Anterior cingulate cortex (tissue), 58 donors: ENCODE measurements at regions not wholly inside any gene's neighbourhood (a gene's known extent, or its start where the extent isn't known, plus 50 kb on each side); places are given as distances from the start of the nearest gene placed in this dataset.
"Not testable (repeated sequence)": the region's sequence is repeated elsewhere in the genome, so short reads cannot be mapped to it uniquely, and the experiment has no call there.

ENCODE experiments used
- DNase-seq, 58 donors: peaks; one replicate each; lab custom pipeline; 2025; lab: John Stamatoyannopoulos, UW

DNA sequence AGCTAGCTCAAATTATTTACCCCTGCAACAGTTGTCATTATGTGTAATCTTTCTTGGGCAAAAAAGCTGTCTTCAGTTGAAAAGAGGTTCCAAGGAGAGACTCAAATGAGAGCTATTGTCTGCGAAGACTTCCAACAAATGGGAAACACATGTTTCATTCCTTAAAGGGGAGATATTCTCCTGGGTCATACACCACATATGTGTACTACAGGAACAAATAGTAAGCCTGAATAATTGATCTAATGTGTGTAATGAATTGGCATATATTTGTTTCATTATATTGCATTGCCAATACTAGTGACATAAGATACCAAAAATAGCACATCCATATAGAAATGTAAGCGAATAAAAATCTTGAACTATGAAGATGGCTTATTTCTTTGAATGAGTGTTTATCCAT is 950.9 kb upstream of the NDST4 start:
- DNase-seq, result no peak

DNA sequence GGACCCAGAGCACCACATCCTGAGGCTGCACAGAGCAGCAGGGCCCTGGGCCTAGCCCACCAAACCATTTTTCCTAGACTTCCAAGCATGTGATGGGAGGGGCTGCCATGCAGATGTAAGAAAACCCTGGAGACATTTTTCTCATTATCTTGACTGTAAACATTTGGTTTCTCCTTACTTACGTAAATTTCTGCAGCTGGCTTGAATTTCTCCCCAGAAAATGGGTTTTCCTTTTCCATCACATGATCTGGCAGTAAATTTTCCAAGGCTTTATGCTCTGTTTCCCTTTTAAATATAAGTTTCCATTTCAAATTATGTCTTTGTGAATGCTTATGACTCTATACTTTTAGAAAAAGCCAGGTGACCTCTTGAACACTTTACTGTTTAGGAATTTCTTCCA is 945.9 kb upstream of the NDST4 start:
- no peak for DNase-seq

DNA sequence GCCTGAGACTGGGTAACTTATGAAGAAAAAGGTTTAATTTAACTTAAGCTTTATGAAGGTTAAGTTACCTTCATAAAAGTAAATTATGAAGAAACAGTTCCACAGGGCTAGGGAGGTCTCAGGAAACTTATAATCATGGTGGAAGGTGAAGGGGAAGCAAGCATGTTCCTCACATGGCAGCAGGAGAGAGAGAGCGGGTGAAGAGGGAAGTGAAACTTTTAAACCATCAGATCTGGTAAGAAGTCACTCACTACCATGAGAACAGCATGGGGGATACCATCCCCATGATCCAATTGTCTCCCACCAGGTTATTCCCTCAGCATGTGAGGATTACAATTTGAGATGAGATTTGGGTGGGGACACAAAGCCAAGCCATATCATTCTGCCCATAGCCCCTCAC is 944.7 kb upstream of the NDST4 start:
- DNase-seq, result no peak

DNA sequence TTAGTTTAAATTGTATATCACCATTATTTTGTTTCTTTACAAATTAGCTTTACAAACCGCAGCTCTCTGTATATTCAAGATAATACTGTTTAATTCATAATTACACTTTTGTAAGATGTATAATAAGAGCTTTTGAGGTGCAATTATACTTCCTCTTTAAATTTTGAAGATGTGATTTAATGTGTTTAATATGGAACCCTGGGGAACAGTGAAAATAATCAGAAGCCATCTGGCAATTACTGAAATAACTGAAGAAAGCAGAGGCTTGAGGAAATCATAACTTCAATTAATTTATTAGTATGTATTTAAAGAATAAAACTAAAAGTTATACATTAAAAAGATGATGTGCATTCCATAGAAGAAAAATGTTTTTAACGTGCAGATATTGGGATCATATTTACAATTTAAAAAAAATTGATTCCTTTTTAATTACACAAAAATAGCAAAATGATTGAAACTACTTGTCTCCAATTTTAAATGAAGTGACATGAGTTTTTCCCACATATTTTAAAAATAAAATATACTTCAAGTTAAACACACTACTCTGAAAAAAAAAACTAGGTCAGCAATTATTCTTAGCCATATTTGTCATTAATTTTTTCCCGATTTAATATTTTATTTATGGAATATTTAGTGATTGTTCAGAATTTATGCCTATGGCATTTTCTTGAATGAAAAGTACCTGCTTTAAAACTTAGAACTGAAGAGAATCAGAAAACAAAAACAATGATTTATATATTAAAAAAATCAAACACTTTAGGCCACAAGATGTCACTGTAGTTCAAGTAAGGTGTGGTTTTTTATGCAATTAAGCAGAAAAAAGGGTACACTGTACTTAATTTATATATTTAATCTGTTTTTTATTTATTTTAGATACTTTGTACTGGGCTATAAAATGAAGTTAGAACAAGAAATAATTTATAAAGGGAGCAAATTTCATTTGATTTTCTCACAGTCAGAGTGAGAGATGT is 942.7 kb upstream of the NDST4 start:
- no peak for DNase-seq

DNA sequence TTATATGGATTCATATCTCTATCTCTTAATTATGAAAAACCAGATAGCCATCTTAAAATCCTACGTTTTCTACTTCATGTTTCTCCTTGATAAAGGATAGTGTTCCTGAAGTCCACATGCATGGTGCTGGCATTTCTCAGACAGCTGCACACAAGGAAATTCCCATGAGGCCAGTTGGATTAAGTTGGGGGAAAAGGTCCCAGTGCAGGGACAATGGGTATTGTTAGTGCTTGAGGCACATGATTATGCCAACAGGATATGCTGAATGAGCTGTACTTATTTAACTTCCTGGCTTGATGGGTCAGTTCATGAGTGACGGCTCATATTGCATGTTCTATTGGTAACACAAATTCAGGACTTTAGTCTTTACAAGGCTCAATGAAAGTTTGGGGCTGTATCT is 913.9 kb upstream of the NDST4 start:
- DNase-seq, result no peak

- no peak for DNase-seq
Observed at GRCh38 chr4:116024954-116025708, 911.7 kb upstream of the NDST4 start.

- DNase-seq, result no peak
Observed at GRCh38 chr4:116023049-116023448, 909.6 kb upstream of the NDST4 start.

DNA sequence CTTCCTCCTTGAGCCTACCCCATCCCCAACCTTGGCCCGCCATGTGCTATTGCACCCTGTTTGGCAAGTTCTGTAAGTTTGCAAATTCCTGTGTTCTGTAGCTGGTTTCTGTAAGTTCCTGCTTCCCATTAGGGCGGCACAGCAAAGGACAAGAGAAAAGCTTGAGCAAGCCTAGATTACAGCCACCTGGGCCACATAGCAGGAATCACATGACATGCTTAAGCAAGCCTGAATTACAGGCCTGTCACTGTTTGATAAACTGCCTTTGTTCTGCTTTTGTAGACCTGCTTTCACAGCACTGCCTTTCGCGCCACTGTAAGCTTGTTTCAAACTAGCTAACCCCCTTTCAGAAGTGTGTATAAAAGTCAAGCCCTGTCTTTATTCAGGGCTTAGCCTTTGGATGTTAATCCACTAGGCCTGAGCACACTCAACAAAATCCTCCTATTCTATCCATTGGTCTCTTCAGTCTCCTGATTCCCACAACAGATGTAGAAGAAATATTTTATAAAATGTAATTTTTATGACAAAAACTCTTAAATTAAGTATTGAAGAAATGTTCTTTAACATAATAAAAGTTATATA is 906.8 kb upstream of the NDST4 start:
- DNase-seq, result no peak

DNA sequence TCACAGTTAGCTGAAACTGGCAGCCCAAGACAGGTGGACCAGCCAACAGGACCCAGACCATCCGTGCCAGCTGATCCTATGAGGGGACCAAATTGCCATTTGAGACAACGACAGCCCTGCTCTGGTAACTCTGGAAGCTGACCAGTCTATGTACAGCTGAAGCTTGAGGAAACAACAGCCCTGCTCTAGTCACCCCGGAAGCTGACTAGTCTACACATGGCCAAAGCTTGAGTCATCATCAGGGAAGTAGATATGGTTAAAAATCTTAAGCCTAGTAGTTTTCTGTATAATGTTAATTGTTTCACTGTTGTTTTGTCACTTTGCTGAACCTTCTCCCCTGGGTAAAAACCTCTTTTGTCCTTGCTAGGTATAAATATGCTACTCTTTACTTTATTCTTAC is 905.4 kb upstream of the NDST4 start:
- DNase-seq, result no peak

- no peak for DNase-seq
Observed at GRCh38 chr4:116016201-116016600, 902.8 kb upstream of the NDST4 start.

DNA sequence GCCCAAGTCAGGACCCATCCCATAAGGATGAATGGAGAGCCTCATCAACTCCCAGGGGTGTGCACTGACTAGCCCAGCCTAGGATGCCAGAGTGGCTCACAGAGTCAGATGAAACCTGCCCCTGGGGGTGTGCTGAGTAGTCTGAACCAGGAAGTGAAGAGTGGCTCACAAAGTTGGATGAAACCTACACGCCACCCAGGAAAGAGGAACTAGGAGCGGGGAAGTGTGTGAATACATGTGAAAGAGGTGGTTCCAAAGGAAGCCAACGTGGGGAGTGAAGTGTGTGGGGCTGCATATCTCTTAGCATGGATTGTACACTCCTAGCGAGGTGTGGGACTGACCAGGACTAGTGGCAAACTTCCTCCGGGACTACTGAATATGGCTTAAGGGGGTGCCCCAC is 902.1 kb upstream of the NDST4 start:
- DNase-seq, result no peak

DNA sequence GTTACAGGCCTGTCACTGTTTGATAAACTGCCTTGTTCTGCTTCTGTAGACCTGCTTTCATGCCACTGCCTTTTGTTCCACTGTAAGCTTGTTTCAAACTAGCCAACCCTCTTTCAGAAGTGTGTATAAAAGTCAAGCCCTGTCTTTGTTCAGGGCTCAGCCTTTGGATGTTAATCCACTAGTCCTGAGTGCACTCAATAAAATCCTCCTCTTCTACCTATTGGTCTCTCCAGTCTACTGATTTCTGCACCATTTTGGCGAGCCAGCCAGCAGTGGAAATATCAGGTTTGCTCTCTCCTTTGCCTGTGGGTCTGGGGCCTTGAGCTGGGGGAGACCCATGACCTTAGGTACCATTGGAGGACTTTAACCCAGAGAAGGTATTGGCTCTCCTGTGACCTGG is 901.6 kb upstream of the NDST4 start:
- no peak for DNase-seq

GRCh38 chr4:116010923-116011322 is 897.5 kb upstream of the NDST4 start:
- no peak for DNase-seq

- DNase-seq, result no peak
Observed at GRCh38 chr4:116005806-116006088, 892.3 kb upstream of the NDST4 start.

DNA sequence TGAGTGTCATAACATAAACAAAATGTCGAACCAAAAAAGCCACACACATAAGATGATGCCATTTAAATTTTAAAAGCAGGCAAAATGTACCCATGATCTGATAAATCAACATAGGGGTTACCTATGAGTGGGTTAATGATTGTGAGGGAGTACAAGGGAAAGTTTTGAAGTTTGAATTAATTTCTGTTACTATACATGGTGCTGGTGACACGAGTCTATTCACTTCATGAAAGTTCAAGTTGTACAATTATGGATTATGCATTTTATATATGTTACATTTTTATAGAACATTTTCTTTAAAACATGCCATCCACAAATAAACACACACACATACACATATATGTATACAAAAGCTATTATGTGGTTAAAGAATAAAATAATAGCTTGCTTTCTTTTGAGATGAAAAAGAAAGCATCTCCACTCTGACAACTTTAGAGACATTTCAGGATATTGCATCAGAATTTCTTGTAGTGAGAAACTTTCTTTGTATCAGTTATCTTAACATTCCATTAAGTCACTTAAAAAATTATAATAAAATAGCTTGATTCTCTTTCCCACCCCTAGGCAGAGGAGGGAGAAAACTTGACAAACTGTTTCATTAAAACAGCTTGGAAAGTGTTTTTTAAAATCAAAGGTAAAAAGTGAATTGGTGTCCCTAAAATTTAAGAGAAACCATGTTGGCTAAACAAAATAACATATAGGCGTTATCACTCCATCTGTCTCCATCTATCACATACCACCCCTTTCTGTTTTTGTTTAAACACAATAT is 891.8 kb upstream of the NDST4 start:
- no peak for DNase-seq

DNA sequence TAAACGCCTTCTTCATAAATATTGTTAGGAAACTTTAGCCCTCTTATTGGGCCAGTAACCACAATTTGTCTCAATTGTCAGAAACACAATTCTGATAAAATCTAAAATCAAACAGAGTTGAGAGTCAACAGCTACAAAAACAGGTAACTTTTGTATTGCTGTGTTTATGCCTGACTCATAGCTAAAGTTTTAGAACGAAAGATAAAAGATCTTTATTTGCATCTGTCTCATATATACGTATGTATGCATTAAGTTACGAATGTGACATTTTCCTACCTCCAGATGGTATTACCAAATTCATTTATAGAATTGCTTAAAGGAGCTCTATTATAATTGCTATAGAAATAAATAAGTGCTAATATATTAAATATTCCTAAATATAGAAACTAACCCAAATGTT is 887.9 kb upstream of the NDST4 start:
- DNase-seq, result no peak

DNA sequence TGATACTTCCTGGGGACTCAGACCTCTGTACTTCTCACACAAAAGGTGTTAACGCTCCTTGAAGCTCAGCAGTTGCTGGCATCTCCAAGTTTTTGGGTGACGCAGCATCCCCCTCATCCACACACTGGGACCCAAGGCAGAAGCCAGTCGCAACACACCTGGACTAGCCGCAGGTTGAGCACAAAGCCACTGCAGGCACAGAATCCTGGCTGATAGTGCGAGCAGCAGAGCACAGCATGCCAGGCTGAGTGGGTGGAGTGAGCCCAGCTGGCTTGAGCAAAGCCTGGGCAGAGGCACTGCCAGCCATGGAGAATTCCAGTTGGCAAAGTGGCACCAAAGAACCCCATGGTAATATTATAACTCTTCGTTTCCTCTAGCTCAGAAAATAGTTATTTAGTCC is 873.2 kb upstream of the NDST4 start:
- DNase-seq, result no peak

- not testable (repeated sequence) for DNase-seq
Observed at GRCh38 chr4:115975421-115976001, 862.1 kb upstream of the NDST4 start.

GRCh38 chr4:115973768-115974167 is 860.3 kb upstream of the NDST4 start:
- no peak for DNase-seq

GRCh38 chr4:115972967-115973366 is 859.5 kb upstream of the NDST4 start:
- DNase-seq, result no peak

DNA sequence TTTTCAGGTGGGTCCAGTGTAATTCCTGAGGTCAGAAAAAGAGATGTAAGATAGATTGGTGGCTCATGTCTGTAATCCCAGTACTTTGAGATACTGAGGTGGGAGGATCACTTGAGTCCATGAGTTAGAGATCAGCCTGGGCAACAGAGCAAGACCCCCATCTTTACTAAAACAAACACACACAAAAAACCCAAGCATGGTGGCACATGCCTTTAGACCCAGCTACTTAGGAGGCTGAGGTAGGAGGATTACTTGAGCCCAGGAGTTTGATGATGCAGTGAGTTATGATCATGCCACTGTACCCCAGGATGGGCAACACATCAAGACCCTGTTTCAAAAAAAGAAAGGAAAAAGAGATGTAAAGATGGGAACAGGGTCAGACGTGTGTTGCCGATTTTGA is 857.4 kb upstream of the NDST4 start:
- no peak for DNase-seq
